ENCODE measurements at regions not wholly inside any gene's neighbourhood (a gene's known extent, or its start where the extent isn't known, plus 50 kb on each side); places are given as distances from the start of the nearest gene placed in this dataset.

DNA sequence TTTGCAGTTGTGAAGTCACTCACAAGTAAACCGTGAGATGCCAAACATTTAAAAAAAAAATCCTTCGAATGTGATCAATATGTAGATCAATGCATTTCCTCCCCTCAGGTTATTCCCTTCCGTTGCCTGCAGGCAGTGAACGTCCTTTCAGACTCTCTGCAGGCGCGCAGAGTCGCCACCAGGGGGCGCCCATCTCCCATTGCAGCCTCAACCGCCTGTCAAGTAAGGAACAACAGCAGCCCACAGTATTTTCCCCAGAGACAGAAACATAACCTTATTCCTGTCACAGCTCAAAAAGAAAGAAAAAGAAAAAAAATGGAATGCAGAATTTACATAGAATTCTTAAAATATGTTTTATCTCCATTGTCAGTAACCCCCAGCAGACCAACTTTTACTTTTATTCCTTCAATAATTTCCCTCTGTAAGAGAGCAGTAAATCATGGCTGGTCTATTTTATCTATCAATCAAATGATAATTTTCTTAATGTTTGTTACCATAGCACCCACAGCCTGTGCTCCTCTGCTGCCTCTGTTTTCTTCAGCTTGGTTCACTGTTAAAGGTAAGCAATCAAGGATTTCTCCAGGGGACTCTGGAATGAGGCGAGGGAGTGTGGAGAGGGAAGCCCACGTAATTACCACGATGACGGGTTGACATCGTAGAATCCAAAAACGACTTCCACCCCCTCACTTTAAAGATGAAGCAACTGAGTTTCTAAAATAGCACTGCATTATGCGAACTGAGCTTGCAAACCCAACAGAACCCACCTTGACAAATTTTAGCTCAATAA is 637.6 kb upstream of the ARGLU1 start:
- DNase-seq (ENCODE audit: low spot score), result peak; percentile 88

DNA sequence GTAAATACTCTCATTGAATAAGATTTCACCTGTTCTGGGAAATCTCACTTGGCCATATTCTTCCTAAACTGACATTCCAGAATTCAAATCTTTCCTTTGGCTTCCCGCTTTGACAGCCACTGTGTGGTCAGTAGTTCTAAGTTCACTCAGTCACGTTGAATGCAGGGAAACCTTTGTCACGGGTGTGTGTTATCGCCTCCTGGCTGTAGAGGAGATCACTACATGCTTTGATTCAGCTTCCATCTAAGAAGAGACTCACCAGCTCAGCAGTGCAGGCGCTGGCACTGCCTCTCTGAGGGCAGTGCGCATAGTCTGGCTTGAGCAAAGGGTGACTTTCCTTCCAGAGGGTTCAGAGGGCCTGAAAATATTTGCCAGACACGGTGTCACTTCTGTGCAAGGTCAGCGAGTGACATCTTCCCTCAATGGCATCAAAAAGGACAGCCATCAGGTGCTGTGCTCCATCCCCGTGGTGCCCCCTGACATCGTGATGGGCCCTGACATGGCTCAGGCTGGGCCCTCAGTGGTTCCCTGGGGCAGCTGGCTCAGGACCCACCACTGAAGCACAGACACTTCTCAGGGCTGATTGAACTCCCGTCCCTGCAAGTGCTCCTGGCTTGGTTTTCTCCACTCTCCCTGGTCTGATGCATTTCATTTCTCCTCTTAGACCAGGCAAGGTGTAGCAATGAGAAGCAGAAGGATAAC is 635.4 kb upstream of the ARGLU1 start:
- DNase-seq (ENCODE audit: low spot score), result no peak

DNA sequence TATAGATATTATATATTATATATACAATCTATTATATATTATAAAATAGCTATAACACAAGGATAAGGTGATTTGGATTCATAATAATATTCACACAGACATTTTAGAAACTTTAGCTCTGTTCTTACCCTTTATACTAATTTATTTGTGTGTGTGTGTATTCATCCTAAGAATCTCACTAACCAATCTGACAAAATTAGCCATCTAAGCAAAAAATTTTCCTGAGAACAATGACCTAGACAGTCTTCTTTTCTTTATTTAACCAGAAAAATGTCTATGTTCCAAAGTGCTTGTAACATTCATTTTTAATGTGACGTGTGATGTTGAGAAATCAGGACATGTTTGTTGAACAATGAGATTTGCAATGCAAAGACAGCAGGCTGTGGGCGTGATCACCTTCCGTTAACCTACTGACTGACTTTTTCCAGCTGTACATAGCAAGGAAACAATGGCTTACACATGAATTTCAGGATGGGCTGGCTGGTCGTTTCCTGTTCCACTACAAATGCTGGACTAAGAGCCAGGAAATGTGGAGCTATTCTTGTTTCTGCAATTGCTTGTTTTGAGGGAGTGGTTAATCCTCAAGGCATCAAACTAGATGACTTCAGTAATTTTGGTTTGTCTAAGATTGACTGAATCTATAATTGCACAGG is 634.6 kb upstream of the ARGLU1 start:
- DNase-seq (ENCODE audit: low spot score), result peak; percentile 35

DNA sequence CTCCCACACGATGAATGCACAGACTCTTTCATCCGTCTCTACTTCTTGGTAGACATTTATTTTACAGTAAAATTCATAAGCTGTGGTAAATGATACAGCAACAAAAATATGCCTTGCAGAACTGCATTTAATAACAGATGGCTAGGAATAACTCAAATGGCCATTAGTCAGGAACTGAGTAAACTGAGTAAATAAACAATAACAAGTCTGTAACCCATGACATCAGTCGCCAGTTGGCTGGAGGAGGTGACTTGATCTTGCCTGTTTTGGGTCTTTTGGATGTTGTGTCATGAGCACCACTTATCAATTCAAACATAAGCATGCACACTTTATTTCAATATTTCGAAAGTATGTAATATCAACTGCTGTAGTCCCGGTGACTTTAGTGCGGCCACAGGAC is 632.6 kb upstream of the ARGLU1 start:
- DNase-seq (ENCODE audit: low spot score), result no peak

DNA sequence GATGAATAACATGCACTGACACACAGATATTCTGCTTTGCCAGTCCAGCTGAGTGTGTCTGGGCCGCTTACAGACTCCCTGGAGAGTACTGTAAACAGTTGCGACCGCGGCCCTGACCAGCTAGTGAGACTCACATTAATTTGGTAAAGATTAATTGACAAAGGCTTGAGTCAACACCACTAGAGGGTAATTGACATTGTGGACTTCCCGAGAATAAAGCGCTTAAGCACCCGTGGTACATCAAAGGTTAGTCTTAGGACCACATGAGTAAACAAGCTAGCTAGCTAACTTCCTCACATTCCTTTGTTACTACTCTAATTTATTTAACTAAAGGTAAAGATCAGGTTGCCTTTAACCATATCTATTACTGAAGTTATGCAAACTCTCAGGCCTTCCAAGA is 624.4 kb upstream of the ARGLU1 start:
- no peak for DNase-seq (ENCODE audit: low spot score)

DNA sequence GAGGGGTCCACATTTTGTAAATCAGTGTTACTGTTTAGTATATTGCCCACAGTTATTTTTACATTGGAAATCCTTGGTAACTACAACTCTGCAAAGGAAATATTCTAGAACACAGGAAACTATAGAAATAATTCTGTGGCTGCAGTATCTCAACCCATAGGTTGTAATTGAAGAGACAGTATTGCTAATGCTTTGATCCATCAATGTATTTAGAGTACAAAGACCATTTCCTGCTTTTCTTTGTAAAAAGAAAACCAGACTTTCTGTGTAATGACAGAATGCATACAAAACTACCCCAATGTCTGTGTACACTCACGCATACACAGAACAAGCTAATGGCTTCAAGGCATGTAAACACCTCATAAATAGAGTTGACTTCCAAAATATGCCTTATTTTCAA is 622.1 kb upstream of the ARGLU1 start:
- no peak for DNase-seq (ENCODE audit: low spot score)

DNA sequence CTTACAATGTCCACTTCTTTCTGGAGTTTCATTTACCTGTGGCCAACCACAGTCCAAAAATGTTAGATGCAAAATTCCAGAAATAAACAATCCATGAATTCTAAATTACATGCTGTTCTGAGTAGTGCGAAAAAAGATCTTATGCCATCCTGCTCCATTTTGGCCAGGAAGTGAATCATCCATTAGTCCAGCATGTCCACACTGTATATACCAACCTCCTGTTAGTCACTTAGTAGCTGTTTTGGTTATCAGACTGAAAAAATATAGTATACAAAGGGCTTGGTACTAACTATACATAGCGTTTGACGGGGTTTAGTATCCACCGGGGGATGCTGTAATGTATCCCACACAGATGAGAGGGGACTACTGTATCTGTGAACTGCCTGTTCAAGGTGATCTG is 618.0 kb upstream of the ARGLU1 start:
- no peak for DNase-seq (ENCODE audit: low spot score)

DNA sequence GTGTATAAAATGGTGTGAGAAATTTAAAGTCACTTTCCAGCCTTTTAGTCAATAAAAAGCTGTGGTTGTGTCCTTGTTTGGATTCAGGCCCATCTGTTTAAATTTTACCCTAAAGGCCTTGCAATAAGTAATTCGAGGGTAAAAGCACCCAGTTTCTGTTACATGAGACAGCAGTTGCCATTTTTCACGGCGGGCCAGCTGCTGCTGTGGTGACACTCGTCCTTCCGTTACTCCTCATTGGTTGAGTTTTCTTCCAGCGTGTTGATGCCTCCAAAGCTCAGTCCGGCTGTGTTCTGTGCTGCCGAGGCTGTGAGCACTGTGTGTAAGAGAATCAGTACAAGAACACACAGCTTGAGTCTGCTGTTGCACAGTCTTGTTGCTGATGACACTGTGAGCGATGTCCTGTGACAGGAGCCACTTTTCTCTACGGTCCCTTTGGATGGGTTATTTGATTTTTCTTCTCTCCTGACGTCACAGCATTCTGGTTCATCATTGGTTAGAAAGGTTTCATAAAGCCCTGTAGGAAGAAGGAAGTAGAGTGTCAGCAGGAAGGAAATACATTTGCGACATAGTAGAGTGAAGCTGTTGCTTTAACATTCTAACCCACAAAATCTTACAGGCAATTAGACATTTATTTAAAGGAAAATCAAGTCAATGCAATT is 602.5 kb upstream of the ARGLU1 start:
- no peak for DNase-seq (ENCODE audit: low spot score)

DNA sequence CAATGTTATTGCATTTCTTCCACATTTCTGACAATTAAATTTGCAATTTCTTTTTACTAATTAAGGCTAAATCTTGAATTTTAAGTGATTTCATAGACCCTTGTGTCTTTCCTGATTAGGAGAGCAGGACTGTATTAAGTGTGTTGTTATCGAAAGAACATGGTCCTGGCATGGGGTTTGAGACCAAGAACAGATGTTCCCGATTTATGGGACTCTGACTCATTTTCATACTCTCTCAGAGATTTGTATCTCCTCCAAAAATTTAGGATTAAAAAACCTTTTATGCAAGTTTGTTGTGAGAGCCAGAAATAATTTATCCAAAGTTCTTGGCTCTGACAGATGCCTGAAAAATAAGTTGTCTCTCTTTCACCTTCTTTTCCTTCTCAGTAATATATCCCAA is 589.3 kb upstream of the ARGLU1 start:
- DNase-seq (ENCODE audit: low spot score), result no peak

DNA sequence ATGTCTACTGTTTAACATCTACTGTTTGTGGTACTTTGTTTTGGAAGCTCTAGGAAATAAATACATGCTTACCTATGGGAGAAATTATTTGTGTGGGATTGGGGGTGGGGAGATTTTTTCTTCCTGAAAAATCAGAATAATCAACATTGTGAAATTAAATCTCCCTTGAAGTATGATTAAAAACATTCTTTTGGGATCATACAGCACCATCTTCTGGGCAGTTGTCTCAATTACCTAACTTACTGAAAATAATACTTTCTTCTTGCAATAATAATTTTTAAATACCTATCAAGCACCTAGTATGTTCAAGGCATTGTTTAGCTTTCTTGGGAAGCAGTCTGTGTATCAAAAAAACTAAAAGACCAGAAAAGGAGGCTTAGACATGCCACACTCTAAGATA is 576.5 kb upstream of the ARGLU1 start:
- no peak for DNase-seq (ENCODE audit: low spot score)

DNA sequence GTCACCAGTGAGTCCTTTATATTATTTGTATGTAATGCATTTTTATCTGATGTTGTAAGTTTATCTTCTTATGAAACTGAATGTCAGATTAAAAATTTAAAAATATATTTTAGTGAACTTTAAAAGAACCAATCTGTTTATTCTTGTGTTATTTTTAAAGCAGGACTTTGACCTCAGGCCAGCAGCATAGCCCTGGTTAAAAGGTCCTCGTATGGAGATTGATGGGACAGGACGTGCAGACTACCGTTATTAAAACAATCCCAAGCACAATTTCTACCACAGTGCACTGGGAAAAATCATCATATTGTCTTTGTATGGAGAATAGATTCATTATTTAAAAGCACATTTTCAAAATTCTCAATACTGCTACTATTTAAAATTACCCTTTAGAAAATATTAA is 573.8 kb upstream of the ARGLU1 start:
- no peak for DNase-seq (ENCODE audit: low spot score)

DNA sequence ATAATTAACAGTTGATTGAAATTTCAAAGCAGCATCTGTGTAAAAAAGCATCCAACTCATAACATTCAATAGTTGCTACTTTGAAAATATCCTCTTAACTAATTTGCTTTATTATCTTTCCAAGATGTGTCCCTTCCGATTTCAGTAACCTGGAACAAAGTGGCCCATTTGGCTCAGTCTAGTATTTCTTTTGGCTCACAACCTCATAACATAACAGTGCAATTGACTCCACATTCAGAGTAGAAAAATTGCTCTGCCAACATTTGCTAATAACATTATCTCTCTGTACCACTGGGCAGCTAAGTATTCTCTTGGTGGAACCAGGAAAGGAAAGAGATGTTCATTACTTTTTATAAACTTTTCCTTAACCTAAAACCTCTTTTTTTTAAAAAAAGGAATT is 571.1 kb upstream of the ARGLU1 start:
- DNase-seq (ENCODE audit: low spot score), result peak; percentile 17

DNA sequence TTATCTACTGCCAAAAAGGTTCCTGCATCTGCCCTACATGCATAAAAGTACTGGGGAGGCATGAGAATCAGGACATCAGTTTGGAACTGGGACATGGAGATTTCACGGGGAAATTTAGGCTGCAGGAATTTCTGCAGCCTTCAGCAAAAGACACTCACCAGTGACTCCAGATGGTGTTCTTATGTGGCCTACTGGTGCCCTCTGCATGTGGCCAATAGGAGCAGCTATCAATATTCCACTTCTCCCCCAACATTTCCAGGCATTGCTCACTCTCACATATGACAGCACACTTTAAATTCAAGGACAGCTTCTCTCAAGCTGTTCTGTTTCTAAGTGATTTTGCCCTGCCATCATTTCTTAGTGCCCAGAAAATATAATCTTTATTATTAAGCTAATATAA is 570.5 kb upstream of the ARGLU1 start:
- DNase-seq (ENCODE audit: low spot score), result peak; percentile 28

DNA sequence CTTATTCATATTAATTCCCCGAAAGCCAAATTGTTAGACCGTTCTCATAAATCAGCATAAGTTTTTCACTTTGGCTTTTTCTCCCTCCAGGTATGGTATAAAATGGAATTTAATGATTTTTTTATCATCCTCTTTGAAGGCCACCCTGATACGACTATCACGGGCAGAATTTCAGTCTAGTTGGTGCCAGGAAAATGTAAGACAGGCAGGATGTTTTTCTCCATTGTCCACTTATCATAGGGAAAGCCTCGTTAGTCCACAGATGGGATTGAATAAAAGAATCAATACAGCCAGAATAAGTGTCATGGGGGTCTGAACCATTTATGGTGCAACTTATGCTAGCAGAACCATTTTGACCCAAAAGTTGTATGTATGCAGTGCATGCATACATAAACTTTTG is 566.0 kb upstream of the ARGLU1 start:
- no peak for DNase-seq (ENCODE audit: low spot score)

DNA sequence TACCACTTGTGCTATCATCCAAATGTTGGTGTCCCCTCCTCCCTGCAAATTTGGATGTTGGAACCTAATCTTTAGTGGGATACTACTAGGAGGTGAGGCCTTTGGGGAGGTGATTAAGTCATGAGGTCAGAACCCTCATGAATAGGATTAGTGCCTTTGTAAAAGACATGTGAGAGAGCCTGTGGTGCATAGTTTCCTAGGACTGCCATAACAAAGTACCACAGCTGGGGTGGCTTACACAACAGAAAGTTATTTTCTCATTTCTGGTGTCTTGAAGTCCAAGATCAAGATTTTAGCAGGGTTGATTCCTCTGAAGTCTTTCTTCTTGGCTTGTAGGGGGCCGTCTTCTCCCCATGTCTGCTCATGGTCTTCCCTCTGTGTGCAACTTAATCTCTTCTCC is 562.6 kb upstream of the ARGLU1 start:
- DNase-seq (ENCODE audit: low spot score), result no peak

DNA sequence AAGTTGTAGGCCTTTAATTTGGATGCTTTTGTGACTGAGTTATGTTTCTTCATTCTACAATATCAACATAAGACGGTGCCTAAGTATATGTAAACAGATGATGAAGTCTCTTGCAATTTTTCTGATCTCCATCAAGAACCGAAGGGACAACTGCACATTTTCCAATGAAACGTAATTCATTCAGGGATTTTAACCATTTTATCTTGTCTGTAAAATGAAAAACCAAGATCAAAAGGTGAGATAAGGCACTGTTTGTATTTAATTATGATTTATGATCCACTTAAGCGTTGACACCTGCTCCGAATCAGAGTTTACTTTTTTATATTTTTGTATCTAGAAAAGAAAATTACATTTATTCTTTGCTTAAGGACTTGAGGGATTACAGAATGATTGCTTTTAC is 556.8 kb upstream of the ARGLU1 start:
- no peak for DNase-seq (ENCODE audit: low spot score)

DNA sequence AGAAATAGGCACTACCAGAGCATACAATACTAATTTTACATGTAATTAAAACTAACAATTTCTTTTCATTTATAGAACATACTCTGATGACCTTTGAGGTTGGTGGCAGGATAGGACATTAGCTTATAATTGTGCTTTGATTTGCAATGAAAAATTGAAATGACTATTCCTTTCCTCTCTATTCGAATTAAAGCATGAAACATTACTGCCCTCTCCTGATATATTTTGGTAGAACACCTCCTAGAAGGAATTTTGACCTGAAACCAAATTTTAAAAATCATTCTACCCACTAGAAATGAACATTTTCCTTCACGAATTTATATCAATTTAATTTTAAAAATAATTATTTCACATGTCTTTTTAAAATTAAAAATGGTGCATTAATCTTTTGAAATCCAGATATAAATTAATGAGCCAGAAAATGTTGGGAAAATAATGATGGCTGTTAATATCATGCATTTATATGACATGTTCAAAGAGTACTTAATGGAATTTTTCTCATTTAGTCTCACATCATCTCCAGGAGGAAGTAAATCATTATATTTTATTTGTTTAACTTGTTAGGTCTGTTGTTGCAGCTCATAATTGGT is 556.3 kb upstream of the ARGLU1 start:
- peak; percentile 18 for DNase-seq (ENCODE audit: low spot score)

DNA sequence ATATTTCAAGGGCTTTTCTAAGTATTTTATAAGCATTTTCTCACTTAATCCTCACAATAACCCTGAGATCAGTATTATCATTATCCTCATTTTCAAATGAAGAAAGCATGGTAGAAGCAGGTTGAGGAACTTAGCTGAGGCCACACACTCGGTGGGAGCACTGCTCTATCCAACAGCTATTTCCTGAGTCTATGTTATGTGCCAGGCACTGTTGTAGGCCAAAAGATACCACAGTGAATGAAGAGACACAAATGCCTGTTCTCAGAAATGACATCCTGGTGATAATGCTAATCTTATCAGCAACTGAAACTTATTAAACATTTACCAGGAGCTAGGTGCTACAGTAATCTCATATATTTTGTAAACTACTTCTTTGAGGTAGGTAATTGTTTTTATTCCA is 553.9 kb upstream of the ARGLU1 start:
- no peak for DNase-seq (ENCODE audit: low spot score)

DNA sequence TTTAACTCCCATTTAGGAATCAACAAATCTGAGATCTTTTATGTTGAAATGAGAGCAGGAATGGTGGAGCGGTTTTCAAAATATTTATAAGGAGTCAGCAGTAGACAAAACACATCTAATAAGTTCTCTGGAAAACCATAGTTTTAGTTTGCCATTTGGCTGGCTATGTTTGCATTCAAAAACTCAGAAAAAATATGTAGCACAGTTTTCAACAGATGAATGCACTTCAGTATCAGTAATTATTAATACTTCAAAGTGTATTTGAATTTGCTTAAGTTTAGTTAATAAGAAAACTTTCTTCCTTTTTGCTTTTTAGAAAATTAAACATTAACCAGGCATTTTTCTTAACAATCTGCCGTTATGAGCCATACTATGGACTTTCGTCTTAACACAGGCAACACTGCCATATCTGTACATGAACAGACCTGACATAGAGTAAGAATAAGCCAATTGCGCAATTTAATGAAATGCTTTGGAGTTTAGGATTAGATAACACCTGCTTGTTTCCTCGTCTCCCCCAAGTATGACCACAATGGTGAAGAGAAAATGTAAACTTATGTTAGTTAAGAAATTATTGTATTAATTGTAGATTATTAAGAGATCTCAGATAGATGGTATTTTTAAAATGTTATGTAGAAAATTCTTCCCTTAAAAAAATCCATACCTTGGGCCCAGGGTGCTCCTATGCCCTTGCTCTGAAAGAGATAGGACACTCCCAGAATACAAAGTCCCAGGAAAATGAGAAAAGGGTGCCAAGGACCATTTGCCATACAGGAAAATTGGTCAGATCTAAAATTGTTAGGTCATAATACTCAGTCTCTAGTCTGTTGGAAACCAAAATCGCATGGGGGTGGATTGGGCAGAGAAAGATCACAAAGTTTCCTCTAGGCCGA is 552.3 kb upstream of the ARGLU1 start:
- DNase-seq (ENCODE audit: low spot score), result no peak

DNA sequence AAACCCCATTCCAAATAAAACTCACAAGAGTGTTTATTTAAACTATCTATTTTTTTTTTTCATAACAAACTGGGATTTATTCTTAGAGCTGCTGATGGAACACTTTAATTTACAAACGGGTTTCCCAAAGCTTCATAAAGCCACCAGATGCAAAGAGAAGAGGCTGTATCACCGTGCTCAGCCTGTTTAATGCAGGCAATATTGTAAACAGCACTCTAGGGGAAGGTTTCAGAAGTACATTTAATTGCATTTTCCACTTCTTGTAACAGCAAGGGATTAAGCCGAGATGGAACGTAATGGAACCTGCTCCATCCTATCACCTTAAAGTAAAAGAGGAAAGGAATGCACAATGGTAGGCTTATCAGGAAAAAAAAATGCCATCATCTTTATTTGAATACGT is 550.6 kb upstream of the ARGLU1 start:
- no peak for DNase-seq (ENCODE audit: low spot score)

DNA sequence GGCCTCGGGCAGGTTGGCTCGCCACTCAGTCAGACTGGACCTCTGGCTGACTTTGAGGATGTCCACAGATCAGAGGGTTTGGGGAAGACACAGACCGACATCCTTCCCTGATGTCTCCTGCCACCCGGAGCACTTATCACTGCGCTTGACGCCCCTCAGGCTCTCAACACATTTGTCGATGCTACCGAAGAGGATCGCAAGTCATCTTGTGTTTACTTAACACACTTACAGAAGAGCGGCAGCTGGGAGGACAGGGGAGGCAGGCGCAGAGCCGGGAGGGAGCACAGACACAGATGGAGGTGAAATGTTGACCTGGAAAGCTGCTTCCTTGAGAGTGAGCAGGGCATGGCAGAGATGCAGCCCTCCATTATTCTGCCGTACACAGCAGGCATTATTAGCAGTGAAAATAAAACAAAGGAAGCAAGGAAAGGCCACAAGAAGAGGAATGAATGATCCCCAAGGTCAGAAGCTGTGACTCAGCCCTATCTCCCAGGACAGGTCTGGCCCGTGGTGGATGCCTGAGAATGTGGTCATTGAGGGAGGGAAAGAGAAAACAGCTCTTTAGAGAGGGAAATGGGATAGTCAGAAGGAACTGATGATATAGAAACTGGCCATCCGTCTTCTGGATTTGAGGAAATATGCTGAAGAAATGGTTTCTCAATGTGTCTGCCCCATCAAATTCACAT is 549.5 kb upstream of the ARGLU1 start:
- DNase-seq (ENCODE audit: low spot score), result no peak

All from Ammon's horn (tissue), 1 donor.